ES-I3 (cell line): ENCODE measurements at regions not wholly inside any gene's neighbourhood (a gene's known extent, or its start where the extent isn't known, plus 50 kb on each side); places are given as distances from the start of the nearest gene placed in this dataset.
"Not testable (repeated sequence)": the region's sequence is repeated elsewhere in the genome, so short reads cannot be mapped to it uniquely, and the experiment has no call there.

Experiments
- H3K36me3 ChIP-seq: 2 replicates; pipeline ENCODE4 v1.6.1; 2013; ENCODE audit warnings: mild to moderate bottlenecking, low read length, control low read depth, moderate library complexity; ENCODE audit not compliant: insufficient read depth
- H3K4me1 ChIP-seq: 2 replicates; pipeline ENCODE4 v1.6.1; 2013; ENCODE audit warnings: mild to moderate bottlenecking, control low read depth, low read length; ENCODE audit not compliant: insufficient read depth
- H3K9ac ChIP-seq: 2 replicates; pipeline ENCODE4 v1.6.1; 2013; ENCODE audit warnings: low read depth, mild to moderate bottlenecking, low read length, moderate library complexity
- H3K9me3 ChIP-seq: 2 replicates; pipeline ENCODE4 v1.6.1; 2013; ENCODE audit warnings: mild to moderate bottlenecking, low read length, moderate library complexity; ENCODE audit not compliant: control insufficient read depth, insufficient read depth

DNA sequence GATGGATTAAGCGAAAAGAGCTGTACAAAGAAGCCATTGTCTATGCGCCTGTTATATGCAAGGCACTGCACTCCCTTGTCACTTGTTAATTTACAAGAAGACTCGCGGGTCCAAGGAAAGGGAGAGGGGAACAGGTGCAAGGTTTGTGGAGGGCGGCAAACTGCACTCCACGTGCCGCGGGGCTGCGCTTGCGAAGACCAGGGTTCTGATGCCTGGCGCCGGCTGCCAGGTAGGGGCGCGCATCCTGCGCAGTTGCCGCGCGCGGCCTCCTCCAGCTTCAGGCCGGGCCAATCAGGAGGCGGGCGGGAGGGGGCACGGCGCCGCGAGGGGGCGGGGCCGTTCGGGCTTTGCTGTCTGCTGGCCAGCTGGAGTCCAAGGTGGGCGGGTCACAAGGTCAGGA, 140.6 kb upstream of the PALS2 start:
- no peaks in the 10 kb centered on the region for H3K36me3 ChIP-seq
- H3K9ac ChIP-seq: no peak overlapping the region
- peaks cover 43% of the 10 kb centered on the region for H3K4me1 ChIP-seq
- H3K9me3 ChIP-seq: no peaks in the 10 kb centered on the region

DNA sequence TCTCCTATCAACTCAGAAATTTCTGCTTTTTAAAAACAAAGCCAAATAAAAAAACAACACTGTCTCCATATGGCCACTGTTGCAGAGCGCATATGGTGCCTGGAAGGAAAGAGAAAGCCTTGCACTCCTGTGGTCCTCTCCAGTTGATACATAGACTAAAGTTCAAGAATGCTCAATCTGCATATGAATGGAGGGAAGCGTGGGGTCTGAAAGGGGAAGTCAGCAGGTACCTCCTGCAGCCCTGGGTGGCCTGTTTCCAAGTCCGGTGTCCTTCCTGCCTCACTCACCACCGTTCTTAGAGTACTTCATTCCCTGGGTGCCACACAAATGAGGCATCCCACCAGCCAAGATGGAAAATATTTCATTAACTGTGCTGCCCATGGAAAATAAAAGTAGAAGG, 138.3 kb upstream of the PALS2 start:
- no peak overlapping the region for H3K9ac ChIP-seq
- H3K9me3 ChIP-seq: 0 out of 2 replicates have a peak, but pooled peaks cover 6% of the 10 kb centered on the region
- no peaks in the 10 kb centered on the region for H3K36me3 ChIP-seq
- peaks cover 41% of the 10 kb centered on the region for H3K4me1 ChIP-seq

DNA sequence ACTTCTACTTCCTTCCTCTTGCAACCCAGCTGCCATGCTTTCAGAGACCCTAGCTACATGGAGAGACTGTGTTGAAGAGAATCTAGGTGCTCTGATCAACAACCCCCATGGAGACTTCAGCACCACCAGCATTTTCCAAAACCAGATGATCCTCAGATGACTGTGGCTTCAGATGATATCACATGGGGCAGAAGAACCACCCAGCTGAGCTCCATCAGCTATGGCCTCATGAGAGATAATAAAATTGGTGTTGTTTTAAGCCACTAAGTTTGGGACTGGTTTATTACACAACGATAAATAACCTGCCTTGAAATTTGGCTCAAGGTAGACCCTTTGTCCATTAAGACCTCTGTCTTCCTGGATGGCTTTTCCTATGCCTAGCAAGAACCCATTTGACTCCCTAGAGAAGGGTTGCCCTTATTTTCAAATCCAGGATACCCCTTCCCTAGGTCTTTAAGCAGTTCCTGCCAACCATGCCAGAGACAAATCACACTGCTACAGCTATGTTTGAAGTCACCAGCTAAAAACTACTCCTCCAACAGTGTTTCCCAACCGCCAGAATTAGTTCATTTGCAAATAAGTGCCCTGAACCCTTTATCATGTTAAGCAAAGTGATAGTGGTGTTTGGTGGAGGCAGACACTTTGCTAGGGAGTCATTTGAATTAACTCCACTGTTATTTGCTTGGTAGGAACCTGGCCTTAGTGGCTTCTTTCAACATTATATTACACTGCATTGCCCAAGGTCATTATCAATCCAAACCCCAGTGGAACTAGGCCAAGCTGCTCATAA, 136.9 kb upstream of the PALS2 start:
- Histone ChIP-seq H3K4me1 (peaks cover 41% of the 10 kb centered on the region), H3K9ac (no peak overlapping the region), H3K36me3 (no peaks in the 10 kb centered on the region), H3K9me3 (0 out of 2 replicates have a peak, but pooled peaks cover 6% of the 10 kb centered on the region)

DNA sequence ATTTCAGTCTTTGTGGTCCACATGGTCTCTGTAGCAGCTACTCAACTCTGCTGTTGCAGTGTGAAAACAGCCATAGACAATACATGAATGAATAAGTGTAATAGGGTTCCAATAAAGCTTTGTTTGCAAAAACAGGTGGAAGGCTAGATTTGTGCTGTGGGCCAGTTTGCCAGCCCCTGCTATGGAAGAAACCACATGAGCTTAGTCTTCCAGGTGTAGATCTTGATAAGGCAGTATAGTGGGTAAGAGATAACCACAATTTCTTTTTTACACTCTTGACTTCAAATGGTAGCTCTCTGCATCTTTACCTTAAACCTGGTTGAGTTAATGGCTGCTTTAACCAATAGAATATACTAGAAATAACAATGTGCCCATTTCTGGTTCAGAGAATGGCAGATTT, 135.0 kb upstream of the PALS2 start:
- H3K9ac ChIP-seq: no peak overlapping the region
- no peaks in the 10 kb centered on the region for H3K36me3 ChIP-seq
- peaks cover 40% of the 10 kb centered on the region for H3K4me1 ChIP-seq
- 0 out of 2 replicates have a peak, but pooled peaks cover 6% of the 10 kb centered on the region for H3K9me3 ChIP-seq

DNA sequence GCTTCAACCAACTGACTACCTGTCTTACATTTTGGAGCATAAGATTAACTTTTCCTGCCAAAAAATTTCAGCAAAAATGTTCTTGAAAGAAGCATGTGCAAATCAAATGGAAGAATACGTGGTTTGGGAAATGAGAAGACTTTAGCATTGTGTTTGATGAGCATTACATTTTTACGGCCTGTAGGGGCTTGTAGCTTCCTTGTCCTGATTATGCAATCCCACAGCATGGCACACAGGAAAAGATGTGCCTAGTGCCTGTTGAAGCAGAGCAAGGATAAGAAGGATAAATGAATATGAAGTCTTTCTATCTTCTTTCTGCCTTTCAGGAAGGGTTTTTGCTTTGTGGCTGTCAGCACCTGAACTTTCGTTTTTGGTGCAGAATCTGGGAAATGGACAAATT, 134.1 kb upstream of the PALS2 start:
- H3K9me3 ChIP-seq, H3K36me3 ChIP-seq, H3K9ac ChIP-seq: not testable (repeated sequence)
- H3K4me1 ChIP-seq: peaks cover 31% of the 10 kb centered on the region

DNA sequence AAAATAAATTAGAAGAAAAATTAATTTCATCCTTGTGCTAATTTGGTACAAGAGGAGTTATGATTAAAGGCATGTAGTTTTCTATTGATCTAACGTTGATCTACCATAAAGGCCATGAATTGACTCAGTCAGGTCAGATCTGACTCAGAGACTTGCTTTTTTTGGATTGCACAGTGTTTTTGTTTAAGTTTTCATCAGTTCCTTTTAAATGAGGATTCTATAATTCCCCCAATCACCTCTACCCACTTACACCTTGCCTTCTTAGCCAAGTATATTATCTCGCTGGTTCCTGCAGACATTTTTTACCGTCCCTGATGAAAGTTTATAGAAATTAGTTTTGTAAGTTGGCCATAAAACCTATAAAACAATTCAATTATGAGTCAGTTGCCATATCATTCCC, 132.4 kb upstream of the PALS2 start:
- Histone ChIP-seq H3K9me3 (0 out of 2 replicates have a peak, but pooled peaks cover 6% of the 10 kb centered on the region), H3K36me3 (no peaks in the 10 kb centered on the region), H3K9ac (no peak overlapping the region), H3K4me1 (peaks cover 16% of the 10 kb centered on the region)

DNA sequence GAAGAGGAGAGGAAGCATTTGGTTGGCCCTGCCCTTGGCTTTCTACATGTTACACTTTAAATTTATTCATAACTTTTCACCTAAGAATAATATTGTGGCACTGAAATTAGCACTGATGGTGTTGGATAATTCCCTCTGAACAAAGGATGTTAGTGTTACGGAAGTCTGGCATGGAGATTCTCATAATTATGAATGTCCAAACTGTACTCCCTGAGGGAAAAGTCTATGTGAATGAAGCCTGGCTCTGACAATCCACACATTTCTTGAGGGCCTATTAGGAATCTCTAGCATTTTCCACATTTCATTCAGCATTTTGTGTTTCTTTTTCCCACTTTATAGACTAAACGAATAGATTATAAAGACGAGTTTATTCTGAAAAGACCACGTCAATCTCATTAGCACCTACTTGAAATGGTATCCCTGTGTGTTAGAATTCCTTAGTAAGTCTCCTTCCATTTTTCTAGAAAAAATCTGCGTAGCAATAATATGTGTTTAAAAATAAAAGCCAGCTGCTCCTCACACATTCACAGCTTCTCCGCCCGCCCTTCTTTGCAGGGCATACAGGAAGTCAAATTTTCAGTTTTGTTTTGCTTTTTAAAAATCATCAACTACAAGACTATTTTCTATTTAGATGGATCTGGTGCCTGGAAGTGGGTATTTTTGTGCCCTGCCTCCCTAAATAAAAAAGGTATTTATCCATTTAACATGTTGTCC, 131.8 kb upstream of the PALS2 start:
- 0 out of 2 replicates have a peak, but pooled peaks cover 6% of the 10 kb centered on the region for H3K9me3 ChIP-seq
- H3K9ac ChIP-seq: no peak overlapping the region
- H3K36me3 ChIP-seq: no peaks in the 10 kb centered on the region
- H3K4me1 ChIP-seq: peaks cover 10% of the 10 kb centered on the region

DNA sequence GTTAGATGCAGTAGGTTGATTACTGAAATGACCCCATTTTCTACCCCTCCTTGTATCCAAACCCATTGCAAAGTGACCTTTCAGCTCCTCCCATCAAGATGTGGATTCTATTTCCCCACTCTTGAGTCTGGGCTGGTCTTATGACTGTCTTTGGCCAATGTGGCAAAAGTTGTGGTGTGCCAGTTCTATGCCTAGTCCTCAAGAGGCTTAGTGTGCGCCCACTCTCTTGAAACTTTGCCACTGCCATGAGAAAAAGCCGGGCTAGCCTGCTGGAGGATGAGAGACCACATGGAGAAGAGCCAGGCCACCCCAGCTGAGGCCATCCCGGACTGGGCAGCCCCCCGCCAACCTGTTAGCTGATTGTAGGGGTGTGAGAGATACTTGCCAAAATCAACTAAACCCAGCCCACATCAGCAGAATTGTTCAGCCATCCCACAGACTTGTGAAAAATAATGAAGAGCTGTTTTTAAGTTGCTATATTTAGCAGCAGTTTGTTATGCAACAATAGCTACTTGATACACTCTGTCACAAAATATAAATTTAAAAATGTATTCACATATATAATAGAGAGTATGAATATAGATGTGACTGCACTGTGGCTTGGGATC, 131.0 kb upstream of the PALS2 start:
- no peak overlapping the region for H3K9ac ChIP-seq
- H3K36me3 ChIP-seq: no peaks in the 10 kb centered on the region
- peaks cover 4% of the 10 kb centered on the region for H3K4me1 ChIP-seq
- H3K9me3 ChIP-seq: peaks cover 6% of the 10 kb centered on the region; the same call in 1 of the 2 replicates

DNA sequence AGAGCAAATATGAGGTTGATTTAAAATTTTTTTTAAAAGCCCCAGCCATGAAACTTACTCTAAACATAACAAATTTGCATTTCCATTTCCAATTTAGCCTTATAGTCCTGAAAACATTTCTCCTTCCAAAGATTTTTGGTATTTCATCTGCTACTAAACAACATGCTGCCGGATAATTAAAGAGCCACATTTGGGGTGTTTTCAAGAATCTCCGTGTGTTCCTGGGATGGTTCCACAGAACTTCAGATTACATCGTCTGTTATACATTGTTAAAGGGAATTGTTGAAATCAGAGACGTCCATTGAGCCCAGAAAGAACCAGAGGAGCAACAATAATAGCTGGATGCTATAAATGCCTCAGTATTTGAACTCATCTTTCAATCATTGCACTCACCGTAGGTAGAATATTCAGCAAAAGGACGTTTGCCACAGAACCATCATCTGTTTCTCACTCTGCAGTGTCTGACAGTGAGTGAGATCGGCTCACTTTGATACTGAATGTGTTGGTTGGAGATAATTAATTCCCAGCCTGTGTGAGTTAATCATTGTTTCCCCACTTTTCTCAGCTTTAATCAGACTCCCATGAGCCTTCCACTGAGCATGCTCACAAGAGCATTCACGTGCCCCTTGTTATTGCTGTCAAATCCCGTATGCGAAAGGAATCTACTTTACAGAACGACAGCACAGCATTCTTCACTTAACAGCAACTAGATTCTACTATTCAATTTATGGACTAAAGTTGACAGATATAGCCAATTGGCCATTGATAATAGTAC, 128.4 kb upstream of the PALS2 start:
- Histone ChIP-seq H3K9ac (no peak overlapping the region), H3K4me1 (no peaks in the 10 kb centered on the region), H3K36me3 (no peaks in the 10 kb centered on the region), H3K9me3 (no peaks in the 10 kb centered on the region; the same call in 1 of the 2 replicates)

DNA sequence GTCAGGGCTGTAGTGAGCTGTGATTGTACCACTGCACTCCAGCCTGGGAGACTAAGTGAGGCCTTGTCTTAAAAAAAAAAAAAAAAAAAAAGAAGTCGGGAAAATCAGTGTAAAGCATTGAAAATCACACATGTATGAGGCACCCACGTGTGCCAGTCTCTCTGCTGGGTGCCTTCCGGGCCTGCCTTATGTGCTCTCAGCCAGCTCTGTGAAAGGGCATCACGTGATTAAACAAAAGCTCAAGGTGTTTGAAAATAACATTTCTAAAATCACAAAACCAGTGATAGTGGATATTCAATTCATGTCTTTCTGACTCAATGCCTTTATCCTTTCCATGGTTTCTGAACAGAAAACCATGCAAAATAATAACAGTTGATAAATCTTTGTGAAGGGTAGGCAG, 125.2 kb upstream of the PALS2 start:
- H3K9me3 ChIP-seq: no peaks in the 10 kb centered on the region; the same call in 1 of the 2 replicates
- H3K36me3 ChIP-seq: no peaks in the 10 kb centered on the region
- no peak overlapping the region for H3K9ac ChIP-seq
- H3K4me1 ChIP-seq: no peaks in the 10 kb centered on the region

DNA sequence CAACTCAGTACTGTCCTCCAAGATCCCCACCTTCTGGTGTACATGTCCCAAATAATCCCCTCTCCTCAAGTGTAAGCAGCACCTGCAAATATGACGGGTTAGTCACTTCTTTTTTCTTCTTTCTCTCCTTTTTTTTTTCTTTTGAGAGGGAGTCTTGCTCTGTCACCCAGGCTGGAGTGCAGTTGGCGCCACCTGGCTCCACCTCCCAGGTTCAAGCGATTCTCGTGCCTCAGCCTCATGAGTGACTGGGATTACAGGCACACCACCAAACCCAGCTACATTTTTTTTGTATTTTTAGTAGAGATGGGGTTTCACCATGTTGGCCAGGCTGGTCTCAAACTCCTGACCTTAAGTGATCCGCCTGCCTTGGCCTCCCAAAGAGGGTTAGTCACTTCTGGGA, 123.8 kb upstream of the PALS2 start:
- not testable (repeated sequence) for H3K9ac ChIP-seq, H3K9me3 ChIP-seq, H3K4me1 ChIP-seq, H3K36me3 ChIP-seq

DNA sequence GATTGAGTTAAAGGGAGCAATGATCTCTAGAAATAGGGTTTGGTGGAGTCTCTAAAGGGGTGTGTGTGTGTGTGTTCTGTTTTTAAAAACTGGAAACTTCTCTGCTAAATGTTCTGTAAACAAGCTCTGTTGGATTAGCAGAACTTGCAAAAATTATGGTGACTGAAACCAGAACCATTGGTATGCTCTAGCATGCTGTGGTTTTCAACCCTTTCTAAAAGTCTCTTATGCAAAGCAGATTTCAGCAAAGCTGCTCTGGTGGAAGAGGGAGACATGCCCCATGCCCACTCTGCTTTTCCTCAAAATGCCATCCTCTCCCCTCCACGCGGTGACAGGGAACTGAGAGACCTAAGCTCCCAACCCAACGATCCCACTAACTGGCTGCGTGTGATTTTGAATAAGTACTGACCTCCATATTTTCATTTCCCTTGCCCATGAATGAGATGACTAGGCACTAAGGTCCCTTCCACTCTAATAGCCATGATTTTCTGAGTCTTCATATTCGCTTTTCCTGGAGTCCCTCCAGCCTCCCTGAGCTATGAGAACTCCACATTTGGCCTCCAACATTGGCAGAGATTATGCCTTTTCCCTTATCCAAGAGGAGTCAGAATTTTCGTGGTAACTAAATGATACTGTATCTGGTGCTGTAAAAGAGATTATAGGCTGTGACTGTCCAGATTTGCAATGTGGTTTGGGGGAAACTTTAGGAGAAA, 117.3 kb upstream of the PALS2 start:
- no peaks in the 10 kb centered on the region for H3K9me3 ChIP-seq
- H3K4me1 ChIP-seq: peaks cover 14% of the 10 kb centered on the region
- no peak overlapping the region for H3K9ac ChIP-seq
- no peaks in the 10 kb centered on the region for H3K36me3 ChIP-seq

DNA sequence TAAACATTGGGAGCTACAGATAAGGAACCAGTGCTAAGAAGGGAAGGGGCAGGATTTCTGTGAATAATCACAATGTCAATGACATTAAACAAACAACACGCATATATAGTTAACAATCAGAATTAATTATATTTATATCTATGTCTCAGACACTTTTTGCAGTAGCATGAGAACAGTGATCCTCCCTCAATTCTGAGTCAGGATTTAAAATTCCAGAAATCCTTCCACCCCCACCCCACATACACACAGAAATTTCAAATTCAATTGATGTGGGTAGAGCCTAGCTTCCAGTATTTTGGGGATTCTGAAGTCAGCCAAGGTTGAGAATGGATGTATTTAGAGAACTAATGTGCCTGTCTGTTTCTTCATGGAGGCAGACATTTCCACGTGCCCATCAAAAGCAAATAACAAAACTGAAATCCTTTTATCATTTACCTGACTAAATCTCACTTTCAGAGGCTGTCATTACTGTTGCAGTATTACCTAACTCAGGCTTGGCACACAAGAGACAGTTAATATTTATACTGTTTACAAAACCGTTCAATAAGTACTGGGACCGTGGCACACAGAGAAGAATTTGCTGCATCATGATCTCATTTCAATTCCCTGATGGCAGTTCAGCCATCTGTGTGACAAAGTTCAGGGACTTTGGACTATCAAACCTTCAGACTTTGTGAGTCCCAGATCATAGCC, 116.6 kb upstream of the PALS2 start:
- H3K9ac ChIP-seq: no peak overlapping the region
- H3K9me3 ChIP-seq: no peaks in the 10 kb centered on the region
- no peaks in the 10 kb centered on the region for H3K36me3 ChIP-seq
- peaks cover 14% of the 10 kb centered on the region for H3K4me1 ChIP-seq
